GM23338 (cell line): ENCODE measurements at regions not wholly inside any gene's neighbourhood (a gene's known extent, or its start where the extent isn't known, plus 50 kb on each side); places are given as distances from the start of the nearest gene placed in this dataset.

ENCODE experiments used
- ATAC-seq: fragments of 200-7000 bp; cut with Tn5 transposase; 3 replicates; pipeline ENCODE4 v1.9.1; 2020
- DNase-seq: peaks from one replicate; pipeline ENCODE4 v3.0.0-alpha.2; 2015; ENCODE audit warnings: low spot score
- H2AFZ ChIP-seq: fragments of 200-600 bp; sonication (generic); 2 replicates; pipeline ENCODE4 v1.8.0; 2016; ENCODE audit warnings: antibody characterized with exemption, mild to moderate bottlenecking, moderate library complexity
- H3F3A ChIP-seq: fragments of 200-600 bp; sonication (generic); replicated peaks from 2 replicates; pipeline ENCODE4 v1.8.0; 2017; ENCODE audit warnings: antibody characterized with exemption, mixed run types, low read depth
- H3K27ac ChIP-seq: fragments of 200-600 bp; sonication (generic); 2 replicates; pipeline ENCODE4 v1.6.1; 2016; ENCODE audit warnings: low read depth
- H3K27me3 ChIP-seq: fragments of 200-600 bp; sonication (generic); 2 replicates; pipeline ENCODE4 v1.8.0; 2016; ENCODE audit warnings: mild to moderate bottlenecking, mixed run types, moderate library complexity; ENCODE audit not compliant: insufficient read depth
- H3K36me3 ChIP-seq: fragments of 200-600 bp; sonication (generic); 2 replicates; pipeline ENCODE4 v1.8.0; 2016; ENCODE audit warnings: mild to moderate bottlenecking; ENCODE audit not compliant: insufficient read depth
- H3K4me1 ChIP-seq: fragments of 200-600 bp; sonication (generic); 2 replicates; pipeline ENCODE4 v1.8.0; 2016; ENCODE audit warnings: mild to moderate bottlenecking, moderate library complexity; ENCODE audit not compliant: insufficient read depth
- H3K4me2 ChIP-seq: fragments of 200-600 bp; sonication (generic); 2 replicates; pipeline ENCODE4 v1.7.1; 2017; ENCODE audit warnings: mixed run types
- H3K4me3 ChIP-seq: fragments of 200-600 bp; sonication (generic); 2 replicates; pipeline ENCODE4 v1.6.1; 2016; ENCODE audit warnings: mixed run types
- H3K79me2 ChIP-seq: fragments of 200-600 bp; sonication (generic); replicated peaks from 2 replicates; pipeline ENCODE4 v1.8.0; 2017; ENCODE audit warnings: mild to moderate bottlenecking; ENCODE audit not compliant: insufficient read depth
- H3K9me2 ChIP-seq: fragments of 200-600 bp; sonication (generic); 2 replicates; pipeline ENCODE4 v1.8.0; 2017; ENCODE audit not compliant: insufficient read depth
- H4K20me1 ChIP-seq: fragments of 200-600 bp; sonication (generic); replicated peaks from 2 replicates; pipeline ENCODE4 v1.8.0; 2017; ENCODE audit warnings: mild to moderate bottlenecking; ENCODE audit not compliant: insufficient read depth
- H3K27ac Mint-ChIP-seq: 2 replicates; pipeline ENCODE4 v1.8.0; 2020; ENCODE audit warnings: inconsistent platforms, mild to moderate bottlenecking, moderate library complexity, mixed read lengths
- H3K27me3 Mint-ChIP-seq: 3 replicates; pipeline ENCODE4 v1.8.0; 2022; ENCODE audit warnings: low read depth, mild to moderate bottlenecking, moderate library complexity, mixed read lengths, inconsistent platforms; ENCODE audit not compliant: insufficient read depth, poor library complexity
- H3K36me3 Mint-ChIP-seq: 3 replicates; pipeline ENCODE4 v1.8.0; 2021; ENCODE audit warnings: low read depth, mild to moderate bottlenecking, inconsistent platforms, moderate library complexity, mixed read lengths
- H3K4me1 Mint-ChIP-seq: 3 replicates; pipeline ENCODE4 v1.8.0; 2020; ENCODE audit warnings: mild to moderate bottlenecking, inconsistent platforms, mixed read lengths
- H3K4me3 Mint-ChIP-seq: 3 replicates; pipeline ENCODE4 v1.8.0; 2021; ENCODE audit warnings: moderate library complexity, mild to moderate bottlenecking, inconsistent platforms, mixed read lengths
- H3K9me3 Mint-ChIP-seq: 3 replicates; pipeline ENCODE4 v1.8.0; 2020; ENCODE audit warnings: moderate library complexity, mild to moderate bottlenecking, inconsistent platforms, mixed read lengths
- CREB1 ChIP-seq: fragments of 250-450 bp; sonication (Bioruptor Pico); IDR thresholded peaks from 2 replicates; pipeline ENCODE4 v1.5.0; 2020; ENCODE audit warnings: low read depth, mild to moderate bottlenecking, moderate library complexity
- ETS1 ChIP-seq: IDR thresholded peaks from 2 replicates; pipeline ENCODE4 v1.6.1; 2016; ENCODE audit warnings: antibody characterized with exemption
- JUNB ChIP-seq: IDR thresholded peaks from one replicate; pipeline ENCODE4 v1.6.1; 2016; ENCODE audit warnings: antibody characterized with exemption; ENCODE audit not compliant: unreplicated experiment
- POLR2AphosphoS5 ChIP-seq: IDR thresholded peaks from 2 replicates; pipeline ENCODE4 v1.6.1; 2016; ENCODE audit warnings: antibody characterized with exemption, low read depth
- REST ChIP-seq: IDR thresholded peaks from one replicate; pipeline ENCODE4 v1.6.1; 2018; ENCODE audit warnings: antibody characterized with exemption; ENCODE audit not compliant: unreplicated experiment
- ZNF114 ChIP-seq: fragments of 250-450 bp; sonication (Bioruptor Pico); IDR thresholded peaks from 2 replicates; pipeline ENCODE4 v1.5.0; 2020; ENCODE audit warnings: mild to moderate bottlenecking, moderate library complexity
- ZNF462 ChIP-seq: fragments of 250-450 bp; sonication (Bioruptor Pico); IDR thresholded peaks from 2 replicates; pipeline ENCODE4 v1.5.0; 2020; ENCODE audit warnings: mild to moderate bottlenecking, moderate library complexity

GRCh38 chr15:45884289-45884688 is 249.5 kb downstream of the SQOR start (continued):
- TF ChIP-seq ZNF462 (no peak), POLR2AphosphoS5 (no peak), JUNB (no peak), ETS1 (no peak), CREB1 (no peak)

GRCh38 chr15:45884755-45885445 is 250.1 kb downstream of the SQOR start:
- Mint-ChIP-seq H3K27ac (no peak overlapping the region), H3K9me3 (peaks cover 86% of the 10 kb centered on the region), H3K27me3 (no peaks in the 10 kb centered on the region), H3K4me3 (no peak overlapping the region), H3K36me3 (peaks cover 18% of the 10 kb centered on the region), H3K4me1 (no peaks in the 10 kb centered on the region)
- no peaks in the 10 kb centered on the region for H3K27me3 ChIP-seq
- no peak overlapping the region for H3K4me3 ChIP-seq
- H3K4me2 ChIP-seq: no peak overlapping the region
- no peak for DNase-seq
- no peaks in the 10 kb centered on the region for H3K9me2 ChIP-seq
- H3K4me1 ChIP-seq: no peaks in the 10 kb centered on the region
- H4K20me1 ChIP-seq: no peaks in the 10 kb centered on the region
- H3K79me2 ChIP-seq: no peaks in the 10 kb centered on the region
- no peaks in the 10 kb centered on the region for H3F3A ChIP-seq
- H3K27ac ChIP-seq: no peak overlapping the region
- H3K36me3 ChIP-seq: no peaks in the 10 kb centered on the region
- ATAC-seq: no peak
- no peak overlapping the region for H2AFZ ChIP-seq
- TF ChIP-seq REST: no peak
- no peak for TF ChIP-seq JUNB
- TF ChIP-seq ZNF114 (CRISPR knock-in tag): no peak
